ENCODE measurements at regions not wholly inside any gene's neighbourhood (a gene's known extent, or its start where the extent isn't known, plus 50 kb on each side); places are given as distances from the start of the nearest gene placed in this dataset.

DNA sequence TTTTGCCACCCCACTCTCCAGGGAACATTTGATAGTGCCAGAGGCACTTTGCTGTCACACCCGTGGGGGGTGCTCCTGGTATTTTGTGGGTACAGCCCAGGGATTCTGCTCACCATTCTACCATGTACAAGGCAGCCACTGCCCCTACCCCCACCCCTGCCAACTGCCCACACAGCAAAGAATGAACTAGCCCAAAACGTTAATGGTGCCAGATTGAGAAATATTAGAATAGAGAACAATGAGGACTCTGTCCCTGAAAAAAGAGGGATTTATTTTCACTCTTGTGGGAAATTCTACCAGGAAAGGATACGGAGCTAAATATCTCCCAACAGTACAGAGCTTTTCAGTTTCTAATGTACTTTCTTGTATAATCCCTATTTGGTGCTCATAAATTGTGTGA is 154.5 kb upstream of the SUCLG2 start:
- no peak for FAIRE-seq
- no peak for DNase-seq (ENCODE audit: low spot score)

DNA sequence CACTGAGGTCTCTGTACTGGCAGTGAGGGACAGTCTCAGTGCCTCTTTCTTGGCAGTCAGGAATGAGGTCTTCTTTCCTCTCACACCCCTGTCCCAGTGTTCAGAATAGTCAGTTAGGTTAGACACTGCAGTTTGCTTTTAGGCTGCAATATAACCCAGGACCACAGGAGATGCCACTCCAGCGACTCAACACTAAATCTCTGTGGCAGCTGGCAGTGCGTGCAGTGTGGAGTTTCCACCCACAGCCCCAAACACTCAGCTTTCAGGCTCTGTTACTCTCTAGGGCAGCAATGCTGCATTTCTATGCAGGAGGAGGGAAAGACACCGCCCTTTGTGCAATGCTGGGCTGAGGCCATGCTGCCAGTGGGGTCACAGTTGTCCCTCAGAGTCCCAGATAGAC is 150.2 kb upstream of the SUCLG2 start:
- FAIRE-seq, result no peak
- no peak for DNase-seq (ENCODE audit: low spot score)

DNA sequence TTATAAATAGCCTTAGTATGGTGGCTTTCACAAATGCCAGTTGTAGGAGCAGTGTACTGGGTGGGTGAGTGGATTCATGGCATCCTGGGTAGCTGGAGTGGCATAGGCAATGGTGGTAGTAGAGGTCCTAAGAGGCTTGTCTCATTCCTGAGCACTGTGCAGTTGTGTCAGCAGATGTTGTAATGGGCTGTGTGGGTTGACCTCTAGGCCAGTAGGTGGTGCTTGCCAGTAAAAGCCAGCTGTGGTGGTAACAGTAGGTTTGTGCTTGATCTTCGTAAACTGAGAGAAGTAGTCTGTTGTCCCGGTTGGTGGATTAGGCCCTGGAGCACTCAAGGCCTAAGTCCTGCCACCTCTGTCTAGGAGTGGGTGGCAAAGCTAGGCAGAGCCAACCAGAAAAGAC is 149.7 kb upstream of the SUCLG2 start:
- DNase-seq (ENCODE audit: low spot score) (no peak), FAIRE-seq (no peak)

DNA sequence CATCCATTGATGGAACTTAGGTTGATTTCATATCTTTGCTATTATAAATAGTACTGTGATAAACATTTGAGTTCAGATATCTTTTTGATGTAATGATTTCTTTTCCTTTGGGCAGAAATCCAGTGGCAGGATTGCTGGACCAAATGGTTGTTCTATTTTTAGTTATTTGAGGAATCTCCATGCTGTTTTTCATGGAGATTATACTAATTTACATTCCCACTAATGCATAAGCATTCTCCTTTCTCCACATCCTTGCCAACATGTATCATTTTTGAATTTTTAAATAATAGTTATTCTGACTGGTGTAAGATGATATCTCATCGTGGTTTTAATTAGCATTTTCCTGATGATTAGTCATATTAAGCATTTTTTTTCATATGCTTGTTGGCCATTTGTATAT is 144.0 kb upstream of the SUCLG2 start:
- no peak for DNase-seq (ENCODE audit: low spot score)
- no peak for FAIRE-seq

DNA sequence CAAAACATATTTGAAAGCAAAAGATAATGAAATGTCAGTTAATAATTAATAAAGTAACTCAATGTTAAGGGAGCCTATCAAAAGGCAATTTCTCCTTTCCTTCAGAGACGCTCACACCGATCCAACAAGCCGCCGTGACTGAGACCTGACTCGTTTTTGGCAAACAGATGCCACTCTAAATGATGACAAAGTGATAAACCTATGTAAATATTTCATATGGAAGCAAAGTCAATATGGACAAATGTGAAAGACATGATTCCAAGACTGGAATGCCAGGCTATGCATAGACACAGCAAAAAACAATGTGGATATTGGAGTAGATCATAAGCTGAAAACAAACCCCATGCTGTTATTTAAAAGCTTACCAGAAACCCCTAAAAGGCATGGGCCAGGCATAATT is 137.2 kb upstream of the SUCLG2 start:
- FAIRE-seq, result no peak

DNA sequence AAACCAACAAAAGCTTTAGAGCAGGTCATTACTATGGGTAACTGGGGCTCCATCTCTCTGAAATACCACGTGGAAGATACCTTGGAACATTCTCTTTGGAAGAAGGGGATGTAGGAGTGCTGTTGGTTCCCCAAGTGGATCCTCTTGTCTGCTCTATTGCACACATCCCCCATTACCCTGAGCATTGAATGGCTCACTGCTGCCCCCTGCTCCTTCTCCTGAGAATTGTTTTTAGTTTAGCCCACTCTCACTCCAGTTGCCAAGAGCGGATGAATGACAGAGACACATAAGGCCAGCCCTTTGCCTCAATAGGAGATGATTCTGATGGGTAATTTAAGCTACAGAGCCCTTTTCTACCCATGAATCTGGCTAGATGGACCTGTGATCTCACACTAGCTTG is 135.6 kb upstream of the SUCLG2 start:
- DNase-seq (ENCODE audit: low spot score), result peak; percentile 17
- FAIRE-seq, result no peak

More for the DNA sequence above, 137.2 kb upstream of the SUCLG2 start:
- DNase-seq (ENCODE audit: low spot score), result no peak

DNA sequence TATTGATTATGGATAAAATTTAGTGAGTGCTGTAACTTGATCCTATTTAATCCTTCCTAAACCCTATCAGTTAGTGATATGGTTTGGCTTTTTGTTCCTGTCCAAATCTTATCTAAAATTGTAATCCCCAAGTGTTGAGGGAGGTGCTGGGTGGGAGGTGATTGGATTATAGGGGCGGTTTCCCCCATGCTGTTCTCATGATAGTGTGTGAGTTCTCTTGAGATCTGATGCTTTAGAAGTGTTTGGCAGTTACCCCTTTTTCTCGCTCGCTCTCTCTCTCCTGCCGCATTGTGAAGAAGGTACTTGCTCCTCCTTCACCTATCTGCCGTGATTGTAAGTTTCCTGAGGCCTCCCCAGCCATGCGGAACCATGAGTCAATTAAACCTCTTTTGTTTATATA is 134.0 kb upstream of the SUCLG2 start:
- DNase-seq (ENCODE audit: low spot score) (no peak), FAIRE-seq (no peak)

DNA sequence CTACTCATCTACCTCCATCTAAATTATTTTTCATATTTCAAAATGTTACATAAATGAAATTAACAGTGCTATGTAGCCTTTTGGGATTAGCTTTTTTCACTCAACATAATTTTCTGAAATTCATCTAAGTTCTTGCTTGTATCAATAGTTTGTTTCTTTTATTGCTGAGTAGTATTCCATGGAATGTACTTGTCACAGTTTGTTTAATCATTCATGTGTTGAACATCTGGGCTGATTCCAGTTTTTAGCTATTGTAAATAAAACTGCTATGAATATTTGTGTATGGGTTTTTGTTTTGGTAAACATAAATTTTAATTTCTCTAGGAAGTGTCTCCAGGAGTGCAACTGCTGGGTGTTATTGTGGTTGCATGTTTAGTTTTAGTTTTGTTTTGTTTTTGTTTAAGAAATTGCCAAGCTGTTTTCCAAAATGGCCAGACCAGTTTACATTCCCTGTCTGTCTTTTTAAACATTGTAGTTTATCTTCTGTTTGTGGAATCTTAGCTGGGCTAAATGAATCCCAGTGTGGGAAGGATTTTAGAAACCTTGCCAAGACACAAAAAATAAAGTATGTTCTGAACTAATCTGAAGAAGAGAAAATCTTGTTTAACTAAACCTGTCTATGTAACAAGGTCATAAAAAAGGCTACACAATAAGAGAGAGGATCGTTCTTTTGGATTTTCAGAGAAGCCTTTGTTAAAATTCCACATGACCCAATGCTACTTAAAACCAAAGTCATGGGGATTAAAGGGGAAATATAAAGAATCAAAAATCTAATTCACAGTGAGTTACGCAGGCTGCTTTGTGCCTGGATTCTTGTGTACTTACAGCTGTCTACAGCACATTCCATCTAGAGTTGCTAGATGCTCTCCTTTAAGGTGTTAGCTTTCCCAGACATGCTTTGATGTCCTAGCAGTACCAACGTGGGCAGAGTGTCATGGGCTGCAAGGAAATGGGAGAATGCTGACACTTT is 129.2 kb upstream of the SUCLG2 start:
- DNase-seq (ENCODE audit: low spot score), result no peak
- no peak for FAIRE-seq

DNA sequence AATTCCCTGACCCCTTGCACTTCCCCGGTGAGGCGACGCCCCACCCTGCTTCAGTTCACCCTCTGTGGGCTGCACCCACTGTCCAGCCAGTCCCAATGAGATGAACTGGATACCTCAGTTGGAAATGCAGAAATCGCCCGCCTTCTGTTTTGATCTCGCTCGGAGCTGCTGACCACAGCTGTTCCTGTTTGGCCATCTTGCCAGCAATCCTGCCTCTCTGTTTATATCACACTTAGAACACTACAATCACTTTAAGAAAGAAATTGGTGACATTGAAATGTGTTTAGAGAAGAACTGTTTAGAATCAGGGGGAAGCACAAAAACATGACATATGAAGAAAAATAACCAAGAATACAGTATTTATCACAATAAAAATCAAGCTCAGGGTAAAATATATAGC is 127.5 kb upstream of the SUCLG2 start:
- no peak for DNase-seq (ENCODE audit: low spot score)
- FAIRE-seq, result no peak

DNA sequence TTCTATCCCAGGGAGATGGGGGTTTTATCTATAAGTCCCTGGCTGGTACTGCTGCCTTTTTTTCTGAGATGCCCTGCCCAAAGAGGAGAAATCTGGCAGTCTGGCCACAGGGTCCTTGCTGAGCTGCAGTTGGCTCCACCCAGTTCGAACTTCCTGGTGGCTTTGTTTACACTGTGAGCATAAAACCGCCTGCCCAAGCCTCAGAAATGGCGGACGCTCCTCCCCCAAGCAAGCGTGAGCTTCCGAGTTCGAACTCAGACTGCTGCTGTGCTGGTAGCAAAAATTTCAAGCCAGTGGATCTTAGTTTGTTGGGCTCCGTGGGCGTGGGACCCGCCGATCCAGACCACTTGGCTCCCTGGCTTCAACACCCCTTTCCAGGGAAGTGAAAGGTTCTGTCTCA is 126.8 kb upstream of the SUCLG2 start:
- DNase-seq (ENCODE audit: low spot score) (no peak), FAIRE-seq (no peak)

DNA sequence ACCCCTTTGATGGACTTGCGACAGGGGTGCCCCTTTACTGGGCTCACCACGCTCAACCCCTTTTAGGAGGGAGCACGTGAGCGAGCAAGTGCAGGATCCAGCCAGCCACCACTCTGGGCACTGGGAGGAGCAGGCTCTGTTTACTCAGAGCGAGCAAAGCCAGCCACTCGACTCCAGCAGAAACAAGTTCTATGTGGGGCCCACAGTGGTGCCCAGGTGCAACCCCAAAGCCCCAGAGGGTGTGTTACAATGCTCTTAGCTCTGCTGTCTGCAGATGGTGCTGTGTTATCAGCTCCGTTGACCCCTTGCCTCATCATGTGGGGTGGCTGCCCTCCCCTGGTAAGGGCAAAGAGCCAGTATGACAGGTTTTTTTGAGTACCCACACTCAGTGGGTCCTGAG is 120.3 kb upstream of the SUCLG2 start:
- no peak for FAIRE-seq
- DNase-seq (ENCODE audit: low spot score), result no peak

DNA sequence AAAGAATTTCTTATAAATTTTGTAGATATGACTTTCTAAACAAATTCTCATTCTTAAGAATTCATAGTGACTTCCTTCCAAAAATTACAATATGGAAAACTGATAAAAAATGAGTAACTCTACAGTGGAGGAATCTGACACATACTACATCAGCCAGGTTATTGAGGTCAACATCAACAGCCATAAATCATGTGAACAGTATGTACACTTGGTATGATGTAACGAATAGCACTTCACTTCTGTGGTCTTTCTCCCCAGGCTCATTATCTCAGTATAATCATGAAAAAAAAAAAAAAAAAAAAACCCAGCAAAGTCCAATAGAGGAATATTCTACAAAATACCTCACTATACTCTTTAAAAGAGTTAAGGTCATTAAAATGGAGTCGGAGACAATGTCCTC is 111.2 kb upstream of the SUCLG2 start:
- FAIRE-seq (no peak), DNase-seq (ENCODE audit: low spot score) (no peak)

DNA sequence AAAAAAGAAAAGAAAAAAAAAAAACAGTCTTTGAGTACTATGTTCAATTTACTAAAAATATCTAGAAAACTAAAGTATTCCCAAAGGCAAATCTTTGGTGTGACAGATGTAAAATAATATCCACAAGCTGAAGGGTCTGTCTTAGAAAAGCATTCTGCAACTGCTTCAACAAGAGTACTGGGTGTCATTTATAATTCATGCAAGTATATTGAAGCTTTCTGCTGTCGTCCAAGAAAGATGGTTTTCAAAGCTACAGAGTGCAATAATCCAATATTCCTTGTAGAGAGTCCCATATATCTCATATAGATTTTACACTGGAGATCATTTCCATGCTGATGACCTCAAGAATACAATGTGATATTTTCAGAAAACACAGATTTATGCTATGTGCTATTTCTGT is 90.9 kb upstream of the SUCLG2 start:
- DNase-seq (ENCODE audit: low spot score), result no peak
- no peak for FAIRE-seq

DNA sequence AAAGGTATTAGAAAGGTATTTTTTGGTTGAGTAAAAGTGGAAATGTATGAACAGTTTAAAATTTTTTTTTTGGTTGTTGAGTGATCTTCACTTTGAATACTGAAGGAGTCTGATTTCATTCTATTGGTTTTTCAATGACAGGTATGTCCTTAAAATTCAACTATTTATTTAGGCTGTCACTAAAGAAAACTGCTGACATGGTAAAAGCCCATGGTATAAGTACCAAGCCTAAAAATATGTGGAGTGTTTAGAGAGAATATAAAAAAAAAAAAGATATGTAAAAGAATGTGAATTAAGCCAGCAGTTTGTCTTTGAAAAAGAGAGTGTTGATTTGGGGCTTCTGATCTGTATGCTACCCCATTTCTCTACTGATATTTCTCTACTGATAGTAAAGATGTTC is 90.3 kb upstream of the SUCLG2 start:
- FAIRE-seq, result no peak
- DNase-seq (ENCODE audit: low spot score), result no peak

DNA sequence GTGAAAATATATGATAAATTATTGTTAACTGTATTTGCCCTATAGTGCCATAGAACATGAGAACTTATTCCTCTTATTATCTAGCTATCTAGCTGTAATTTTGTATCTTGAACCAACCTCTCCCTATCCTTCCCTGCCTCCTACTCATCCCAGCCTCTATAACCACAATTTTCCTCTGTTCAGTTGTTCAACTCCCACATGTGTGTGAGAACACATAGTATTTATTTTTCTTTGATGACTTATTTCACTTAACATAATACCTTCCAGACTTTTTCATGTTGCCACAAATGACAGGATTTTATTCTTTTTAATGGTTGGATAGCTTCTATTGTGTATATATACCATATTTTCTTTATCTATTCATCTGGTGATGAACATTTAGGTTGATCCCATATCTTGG is 85.4 kb upstream of the SUCLG2 start:
- FAIRE-seq (no peak), DNase-seq (ENCODE audit: low spot score) (no peak)

DNA sequence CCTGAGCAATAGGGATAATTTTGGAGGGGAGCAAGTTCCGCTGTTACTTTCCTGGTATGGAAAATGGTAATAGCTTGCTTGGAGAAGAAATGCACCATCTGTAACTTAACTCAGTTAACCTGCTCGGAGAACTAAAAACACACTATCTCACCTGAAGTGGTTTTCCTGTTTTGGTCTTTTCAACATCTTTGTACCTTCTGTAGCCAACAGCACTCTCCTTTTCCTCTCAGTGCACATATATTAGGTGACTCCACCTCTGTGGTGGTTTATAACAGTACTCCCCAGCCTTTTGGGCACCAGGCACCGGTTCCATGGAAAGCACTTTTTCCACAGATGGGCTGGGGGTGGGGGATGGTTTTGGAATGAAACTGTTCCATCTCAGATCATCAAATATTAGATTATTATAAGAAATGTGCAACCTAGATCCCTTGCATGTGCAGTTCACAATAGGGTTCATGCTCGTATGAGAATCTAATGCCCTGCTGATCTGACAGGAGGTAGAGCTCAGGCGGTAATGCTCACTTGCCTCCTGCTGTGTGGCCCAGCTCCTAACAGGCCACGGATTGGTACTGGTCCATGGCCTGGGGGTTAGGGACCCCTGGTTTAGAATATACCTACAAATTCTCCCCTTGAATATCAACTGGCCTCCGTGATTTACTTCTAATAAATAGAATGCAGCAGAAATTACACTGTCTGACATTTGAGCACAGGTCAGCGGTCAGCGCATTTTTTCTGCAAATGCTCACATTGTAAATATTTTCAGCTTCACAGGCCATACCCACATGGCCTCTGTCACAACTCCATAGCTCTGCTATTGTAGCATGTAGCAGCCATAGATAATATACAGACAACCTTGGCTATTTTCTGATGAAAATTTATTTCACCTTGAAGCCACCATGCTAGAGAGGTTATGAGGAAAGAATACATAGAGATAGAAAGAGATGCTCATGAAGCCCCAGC is 83.8 kb upstream of the SUCLG2 start:
- FAIRE-seq, result no peak

DNA sequence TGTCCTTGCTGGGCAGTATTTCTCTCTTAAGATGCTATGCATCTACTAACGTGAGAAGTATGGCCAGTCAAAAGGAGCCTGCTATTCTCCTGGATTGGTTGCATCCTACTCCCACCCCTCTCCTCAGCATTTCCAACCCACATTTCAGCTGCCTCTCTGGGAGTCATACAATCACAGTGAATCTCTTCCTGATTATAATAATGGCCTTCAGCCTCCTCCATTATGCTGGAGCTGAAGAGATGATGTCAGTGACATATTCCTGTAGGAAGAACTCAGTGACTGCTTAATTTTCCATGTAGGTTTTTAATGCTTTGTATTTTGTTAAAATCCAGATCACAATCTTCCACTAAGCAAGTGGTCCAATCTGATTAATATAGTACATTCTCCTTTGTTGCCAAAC is 82.7 kb upstream of the SUCLG2 start:
- FAIRE-seq, result no peak
- no peak for DNase-seq (ENCODE audit: low spot score)

More for the DNA sequence above, 83.8 kb upstream of the SUCLG2 start:
- DNase-seq (ENCODE audit: low spot score), result no peak

DNA sequence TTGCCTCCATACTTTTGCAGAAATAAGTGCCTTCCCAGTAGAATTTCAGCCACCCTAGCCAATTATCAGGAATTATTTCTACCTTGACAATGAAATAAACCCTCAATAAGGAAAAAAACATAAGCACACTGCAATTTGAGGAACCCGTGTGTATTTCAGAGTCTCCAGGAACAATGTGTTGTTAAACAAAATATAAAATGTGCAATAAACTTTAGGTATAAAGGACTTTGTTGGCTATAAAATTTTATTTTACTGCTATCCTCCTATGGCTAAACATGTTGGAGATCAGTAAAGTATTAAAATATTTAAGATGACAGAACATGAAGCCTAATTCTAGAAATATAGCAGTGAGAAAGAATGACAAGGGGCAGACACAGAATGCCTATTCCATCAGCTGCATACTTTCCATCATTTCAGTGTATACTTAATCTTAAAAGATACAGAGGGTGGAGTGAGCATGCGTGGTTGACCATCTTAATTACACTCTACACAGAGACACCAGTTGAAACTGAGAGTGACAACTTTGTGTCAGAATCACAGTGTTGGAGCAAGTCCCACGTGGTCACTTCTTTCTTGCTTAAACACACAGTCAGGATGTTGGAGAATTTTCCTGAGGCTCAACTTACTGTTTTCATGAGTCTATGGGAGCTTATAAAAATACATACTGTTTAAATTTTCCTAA is 79.0 kb upstream of the SUCLG2 start:
- FAIRE-seq, result no peak
- DNase-seq (ENCODE audit: low spot score), result no peak

DNA sequence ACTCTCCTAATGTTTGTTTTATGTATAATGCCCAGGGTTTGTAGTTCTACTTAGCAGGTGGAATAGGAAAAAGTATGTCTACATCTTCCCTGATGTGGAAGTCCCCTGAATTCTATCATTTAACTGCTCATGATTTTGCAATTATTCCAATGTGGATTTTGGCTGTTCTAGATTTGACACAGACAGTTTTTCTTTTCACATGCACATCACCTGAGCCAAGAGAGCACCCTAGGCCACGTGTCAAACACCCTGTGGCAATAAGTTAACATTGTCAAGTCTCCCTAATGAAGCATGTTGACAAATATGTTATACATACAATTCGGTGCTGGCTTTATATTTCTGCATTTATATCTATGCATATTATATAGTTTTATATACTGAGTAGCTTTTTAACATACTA is 70.0 kb upstream of the SUCLG2 start:
- DNase-seq (ENCODE audit: low spot score) (no peak), FAIRE-seq (no peak)

DNA sequence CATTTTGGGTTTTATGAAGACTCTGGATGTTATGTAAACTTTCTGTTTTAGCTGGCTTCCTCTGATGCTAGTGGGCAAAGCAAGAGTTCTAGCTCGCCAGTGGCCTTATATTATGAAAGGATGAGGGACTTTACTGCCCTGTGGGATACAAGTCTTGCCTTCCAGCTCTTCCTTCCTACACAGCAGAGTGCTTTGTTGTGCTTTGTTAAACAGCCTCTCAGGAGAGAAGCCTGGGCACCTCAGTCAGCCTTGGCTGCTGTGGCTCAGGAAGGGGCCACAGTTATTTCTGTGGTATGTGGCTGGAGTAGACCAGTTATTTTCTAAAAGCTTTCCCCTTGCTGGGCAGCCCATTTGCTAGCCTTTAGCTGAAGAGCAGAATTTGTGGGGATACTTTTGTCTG is 69.5 kb upstream of the SUCLG2 start:
- FAIRE-seq (no peak), DNase-seq (ENCODE audit: low spot score) (no peak)

DNA sequence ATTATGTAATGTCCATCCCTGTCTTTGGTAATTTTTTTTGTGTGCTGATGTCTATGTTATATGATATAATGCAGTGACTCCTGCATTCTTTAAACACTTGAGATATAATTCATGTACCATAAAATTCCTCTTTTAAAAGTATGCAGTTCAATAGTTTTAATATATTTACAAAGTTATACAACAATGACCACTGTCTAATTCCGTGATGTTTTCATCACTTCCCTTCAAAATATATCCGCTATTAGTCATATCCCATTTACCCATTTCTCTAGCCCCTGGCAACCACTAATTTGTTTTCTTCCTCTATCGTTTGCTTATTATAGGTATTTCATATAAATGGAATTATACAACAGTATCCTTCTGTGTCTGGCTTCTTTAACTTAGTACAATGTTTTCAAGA is 64.9 kb upstream of the SUCLG2 start:
- DNase-seq (ENCODE audit: low spot score), result peak; percentile 14
- no peak for FAIRE-seq

DNA sequence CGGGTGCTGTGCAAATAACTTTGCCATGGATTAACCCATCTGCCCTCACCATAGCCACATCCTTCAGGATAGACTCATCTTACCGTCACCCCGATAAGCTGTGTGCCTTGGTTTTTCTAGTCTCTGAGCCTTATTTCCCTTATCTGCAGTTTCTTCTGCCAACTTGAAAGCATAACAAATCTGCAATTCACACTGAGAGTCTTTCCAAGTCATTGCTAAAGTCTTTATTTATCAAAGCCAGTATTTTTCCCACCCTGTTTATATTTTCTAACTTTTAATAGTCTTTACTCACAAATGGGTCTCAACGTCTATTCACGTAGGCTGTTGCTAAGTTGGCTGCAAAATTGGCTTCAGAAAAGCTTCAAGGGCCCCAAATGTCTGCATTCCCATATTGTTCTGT is 61.6 kb upstream of the SUCLG2 start:
- DNase-seq (ENCODE audit: low spot score), result no peak

More for the DNA sequence above, 61.6 kb upstream of the SUCLG2 start:
- FAIRE-seq, result no peak
